Lower lobe of right lung (tissue), 2 donors: ENCODE measurements at regions not wholly inside any gene's neighbourhood (a gene's known extent, or its start where the extent isn't known, plus 50 kb on each side); places are given as distances from the start of the nearest gene placed in this dataset.

ENCODE experiments used
- ATAC-seq, 2 donors: fragments of 200-7000 bp; cut with Tn5 transposase; one replicate each; pipeline ENCODE4 v1.9.1; 2020 to 2022; ENCODE audit warnings: mild to moderate bottlenecking in 2 of 2, moderate library complexity in 2 of 2
- DNase-seq: peaks from one replicate; pipeline ENCODE4 v3.0.0-alpha.2; 2020
- H3K27ac ChIP-seq: fragments of 200-600 bp; one replicate; pipeline ENCODE4 v1.8.0; 2022
- H3K27me3 ChIP-seq: fragments of 200-600 bp; one replicate; pipeline ENCODE4 v1.8.0; 2022; ENCODE audit warnings: low read depth
- H3K36me3 ChIP-seq: fragments of 200-600 bp; one replicate; pipeline ENCODE4 v1.8.0; 2022; ENCODE audit warnings: mild to moderate bottlenecking
- H3K4me1 ChIP-seq: fragments of 200-600 bp; one replicate; pipeline ENCODE4 v1.8.0; 2022
- H3K4me3 ChIP-seq: fragments of 200-600 bp; one replicate; pipeline ENCODE4 v1.8.0; 2022; ENCODE audit warnings: mild to moderate bottlenecking
- H3K9me3 ChIP-seq: fragments of 200-600 bp; one replicate; pipeline ENCODE4 v1.8.0; 2022
- intact Hi-C: fragments of 100-400 bp; cut with DNase I; formaldehyde crosslinking; loops from one replicate; pipeline ENCODE4 v1.11.0; 2022
- TF ChIP-seq, protein P1 (sequence below): fragments of 200-600 bp; IDR thresholded peaks from one replicate; pipeline ENCODE4 v1.8.0; 2022; ENCODE audit warnings: antibody characterized with exemption, mild to moderate bottlenecking
- donor health status: DM: no; HTN: yes; CAD: no; lungs with severe emphysema.

GRCh38 chr18:64273724-64274123, 124.8 kb upstream of the LINC00305 start:
- ATAC-seq (no peak), DNase-seq (no peak)
- H3K27me3 ChIP-seq: no peaks in the 10 kb centered on the region
- no peaks in the 10 kb centered on the region for H3K36me3 ChIP-seq
- TF ChIP-seq, protein P1, sequence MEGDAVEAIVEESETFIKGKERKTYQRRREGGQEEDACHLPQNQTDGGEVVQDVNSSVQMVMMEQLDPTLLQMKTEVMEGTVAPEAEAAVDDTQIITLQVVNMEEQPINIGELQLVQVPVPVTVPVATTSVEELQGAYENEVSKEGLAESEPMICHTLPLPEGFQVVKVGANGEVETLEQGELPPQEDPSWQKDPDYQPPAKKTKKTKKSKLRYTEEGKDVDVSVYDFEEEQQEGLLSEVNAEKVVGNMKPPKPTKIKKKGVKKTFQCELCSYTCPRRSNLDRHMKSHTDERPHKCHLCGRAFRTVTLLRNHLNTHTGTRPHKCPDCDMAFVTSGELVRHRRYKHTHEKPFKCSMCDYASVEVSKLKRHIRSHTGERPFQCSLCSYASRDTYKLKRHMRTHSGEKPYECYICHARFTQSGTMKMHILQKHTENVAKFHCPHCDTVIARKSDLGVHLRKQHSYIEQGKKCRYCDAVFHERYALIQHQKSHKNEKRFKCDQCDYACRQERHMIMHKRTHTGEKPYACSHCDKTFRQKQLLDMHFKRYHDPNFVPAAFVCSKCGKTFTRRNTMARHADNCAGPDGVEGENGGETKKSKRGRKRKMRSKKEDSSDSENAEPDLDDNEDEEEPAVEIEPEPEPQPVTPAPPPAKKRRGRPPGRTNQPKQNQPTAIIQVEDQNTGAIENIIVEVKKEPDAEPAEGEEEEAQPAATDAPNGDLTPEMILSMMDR: no peak
- peaks cover 14% of the 10 kb centered on the region for H3K4me1 ChIP-seq
- H3K27ac ChIP-seq: no peak overlapping the region
- intact Hi-C loops: no loop called here
- H3K9me3 ChIP-seq: no peaks in the 10 kb centered on the region
- no peak overlapping the region for H3K4me3 ChIP-seq

DNA sequence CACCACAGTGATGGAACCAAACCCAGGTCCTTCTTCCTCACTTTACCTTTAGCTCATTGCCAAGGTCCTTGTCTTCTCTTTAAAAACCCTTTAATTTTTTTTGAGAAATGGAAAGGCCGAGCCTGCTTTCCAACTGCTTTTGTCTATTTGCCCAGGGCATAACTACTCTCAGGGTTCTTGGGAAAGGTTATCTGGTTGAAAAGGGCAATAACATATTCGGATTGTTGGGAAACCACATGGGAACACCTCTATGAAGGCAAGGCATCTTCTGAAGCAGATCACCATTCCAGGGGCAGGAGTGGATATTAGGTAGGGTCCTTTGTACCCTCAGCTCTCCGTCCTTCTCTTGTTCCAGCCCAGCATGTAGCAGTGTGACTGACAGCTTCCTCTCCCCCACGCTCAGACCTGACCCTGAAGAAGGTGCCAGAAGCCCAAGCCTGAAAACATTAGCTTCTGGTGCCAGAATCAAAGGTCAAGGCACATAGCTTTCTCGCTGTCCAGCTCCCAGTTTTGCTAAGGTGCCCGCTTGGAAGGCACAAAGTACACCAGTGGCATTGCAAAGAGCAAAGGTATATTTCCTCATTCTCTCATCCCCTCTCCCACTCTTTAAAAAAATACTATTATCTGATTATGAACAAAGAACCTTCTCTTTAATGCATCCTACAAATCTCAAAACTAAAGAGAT, 123.2 kb upstream of the LINC00305 start:
- intact Hi-C loops: no loop called here

GRCh38 chr18:64271246-64271645, 122.4 kb upstream of the LINC00305 start:
- TF ChIP-seq, protein P1: no peak
- Histone ChIP-seq H3K9me3 (no peaks in the 10 kb centered on the region), H3K27me3 (no peaks in the 10 kb centered on the region), H3K27ac (no peak overlapping the region), H3K36me3 (no peaks in the 10 kb centered on the region), H3K4me1 (peaks cover 9% of the 10 kb centered on the region), H3K4me3 (no peak overlapping the region)
- ATAC-seq (no peak), DNase-seq (no peak)
- intact Hi-C loops: no loop called here

More for the DNA sequence above, 123.2 kb upstream of the LINC00305 start:
- H3K27me3 ChIP-seq: no peaks in the 10 kb centered on the region
- no peaks in the 10 kb centered on the region for H3K36me3 ChIP-seq
- H3K9me3 ChIP-seq: no peaks in the 10 kb centered on the region
- no peak for ATAC-seq
- no peak overlapping the region for H3K27ac ChIP-seq
- TF ChIP-seq, protein P1: no peak
- no peak for DNase-seq
- no peak overlapping the region for H3K4me3 ChIP-seq
- H3K4me1 ChIP-seq: peaks cover 14% of the 10 kb centered on the region

- TF ChIP-seq, protein P1: no peak
- ATAC-seq (no peak), DNase-seq (no peak)
- Histone ChIP-seq H3K27ac (no peak overlapping the region), H3K4me3 (no peak overlapping the region), H3K36me3 (no peaks in the 10 kb centered on the region), H3K9me3 (no peaks in the 10 kb centered on the region), H3K27me3 (no peaks in the 10 kb centered on the region), H3K4me1 (peaks cover 5% of the 10 kb centered on the region)
- intact Hi-C loops: no loop called here
These were observed 121.7 kb upstream of the LINC00305 start for GRCh38 chr18:64270608-64271007.

DNA sequence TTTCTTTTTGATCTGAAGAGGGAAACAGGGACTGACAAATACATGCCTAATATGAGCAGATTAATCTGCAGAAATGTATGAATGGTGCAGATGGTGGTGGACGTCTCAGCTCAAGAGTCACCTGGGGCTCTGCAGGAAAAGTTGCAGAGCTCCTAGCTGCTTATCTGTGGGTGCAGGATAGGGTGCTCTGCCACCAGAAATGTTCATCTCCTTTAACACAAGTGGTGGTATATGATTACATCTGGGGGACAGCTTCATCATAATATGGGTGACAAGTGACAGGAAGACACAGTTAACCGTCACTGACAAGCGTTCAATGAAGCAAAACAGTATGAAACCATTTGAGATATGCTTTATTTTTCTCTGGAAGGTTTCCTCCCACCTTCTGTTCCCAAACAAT, 121.2 kb upstream of the LINC00305 start:
- ATAC-seq (no peak), DNase-seq (no peak)
- H3K27me3 ChIP-seq: no peaks in the 10 kb centered on the region
- H3K4me3 ChIP-seq: no peak overlapping the region
- intact Hi-C loops: no loop called here
- peaks cover 5% of the 10 kb centered on the region for H3K4me1 ChIP-seq
- no peak overlapping the region for H3K27ac ChIP-seq
- no peaks in the 10 kb centered on the region for H3K36me3 ChIP-seq
- TF ChIP-seq, protein P1: no peak
- no peaks in the 10 kb centered on the region for H3K9me3 ChIP-seq
